Stimulated activated CD4-positive, alpha-beta T cell treated with anti-CD3 and anti-CD28 coated beads, Interleukin-15, amount 100 ng/mL, for 24 hours (primary cell): ENCODE measurements at regions not wholly inside any gene's neighbourhood (a gene's known extent, or its start where the extent isn't known, plus 50 kb on each side); places are given as distances from the start of the nearest gene placed in this dataset.

Experiments
- DNase-seq: peaks from one replicate; pipeline ENCODE4 v3.0.0-alpha.2; 2020

DNA sequence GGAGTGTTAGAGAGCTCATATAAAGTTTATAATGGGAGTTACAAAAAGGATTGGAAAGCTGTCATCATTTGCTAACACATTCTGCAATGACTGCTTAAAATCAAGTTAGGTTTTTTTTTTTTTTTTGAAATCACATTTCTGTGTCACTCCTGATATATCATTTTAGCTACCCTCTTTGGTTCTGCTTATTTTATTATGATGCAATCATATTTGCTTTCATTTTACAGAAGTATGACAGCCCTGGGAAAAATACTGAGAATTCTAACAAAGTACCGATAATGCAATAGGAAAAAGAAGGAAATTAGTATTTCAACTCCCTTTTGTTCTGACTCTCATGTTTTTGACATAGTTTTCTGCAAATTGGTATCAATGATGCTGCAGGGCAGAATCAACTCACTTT, 71.6 kb upstream of the MDGA2 start:
- DNase-seq, result no peak

DNA sequence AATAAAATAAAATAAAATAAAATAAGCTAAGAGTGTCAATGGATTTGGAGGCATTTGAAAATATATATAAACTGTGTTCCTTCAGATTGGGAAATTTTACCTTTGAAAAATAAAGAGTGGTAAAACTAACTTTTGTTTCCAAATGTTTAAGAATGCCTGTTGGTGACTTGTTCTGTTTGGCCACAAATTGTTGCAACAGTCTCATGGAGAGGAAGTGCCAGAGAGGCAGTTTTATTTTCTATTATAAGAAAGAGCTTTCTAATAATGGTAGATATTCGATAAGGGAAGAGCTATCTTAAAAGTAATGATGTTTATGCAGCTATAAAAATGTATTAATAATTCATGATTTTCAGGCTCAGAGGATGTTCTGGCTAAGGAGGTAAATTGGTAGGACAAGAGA, 68.8 kb upstream of the MDGA2 start:
- no peak for DNase-seq

GRCh38 chr14:47739541-47739940, 64.1 kb upstream of the MDGA2 start:
- no peak for DNase-seq

DNA sequence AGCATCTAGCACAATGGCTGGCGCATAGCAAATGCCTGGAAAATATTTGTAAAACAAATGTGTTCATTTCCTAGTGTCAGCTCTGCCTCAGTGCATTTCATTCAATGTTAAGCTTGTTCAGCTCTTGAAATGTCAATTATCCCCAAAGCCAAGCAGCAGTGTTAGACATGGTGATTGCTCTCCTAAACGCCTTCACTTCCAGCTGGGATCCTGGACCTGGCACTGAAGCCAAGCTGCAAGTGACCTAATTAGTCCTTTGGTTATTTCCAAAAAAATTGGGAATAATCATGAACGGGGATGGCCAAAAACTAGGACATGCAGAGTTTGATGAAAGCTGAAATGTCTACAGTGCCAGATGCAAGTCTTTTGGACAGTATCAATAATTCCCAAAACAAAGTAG, 54.9 kb upstream of the MDGA2 start:
- DNase-seq, result no peak
